ENCODE measurements at regions not wholly inside any gene's neighbourhood (a gene's known extent, or its start where the extent isn't known, plus 50 kb on each side); places are given as distances from the start of the nearest gene placed in this dataset.

- H3K4me3 ChIP-seq (ENCODE audit: low read length in 3 of 3), result no peak overlapping the region
- H3K27ac ChIP-seq (ENCODE audit: low read depth in 2 of 2, low read length in 2 of 2), result no peak overlapping the region
- FAIRE-seq (no peak), DNase-seq (no peak)
- intact Hi-C loops (cut with DNase I), result no loop called here
- no peaks in the 10 kb centered on the region for H3K4me1 ChIP-seq (ENCODE audit: control insufficient read depth in 2 of 3, insufficient read depth in 2 of 3, low read depth in 1 of 3, low read length in 3 of 3)
- H3K9ac ChIP-seq (ENCODE audit: low read length in 3 of 3), result no peak overlapping the region
- H3K9me3 ChIP-seq (ENCODE audit: control insufficient read depth in 2 of 3, insufficient read depth in 1 of 3, low read length in 3 of 3), result no peaks in the 10 kb centered on the region
- H3K27me3 ChIP-seq (ENCODE audit: control insufficient read depth, insufficient read depth, low read length), result no peaks in the 10 kb centered on the region
- no peak for TF ChIP-seq CTCF (IDR thresholded peaks at IDR 0.05; ENCODE audit: borderline replicate concordance, extremely low read depth, insufficient read depth)
- H3K36me3 ChIP-seq (ENCODE audit: control insufficient read depth in 2 of 3, insufficient read depth in 3 of 3, low read length in 3 of 3), result no peaks in the 10 kb centered on the region
These were observed 125.4 kb upstream of the SPOCK3 start for GRCh38 chr4:167359711-167360110.

- H3K4me1 ChIP-seq (ENCODE audit: control insufficient read depth in 2 of 3, insufficient read depth in 2 of 3, low read depth in 1 of 3, low read length in 3 of 3), result no peaks in the 10 kb centered on the region
- FAIRE-seq (no peak), DNase-seq (no peak)
- H3K4me3 ChIP-seq (ENCODE audit: low read length in 3 of 3), result no peak overlapping the region
- no peak for TF ChIP-seq CTCF (IDR thresholded peaks at IDR 0.05; ENCODE audit: borderline replicate concordance, extremely low read depth, insufficient read depth)
- H3K27me3 ChIP-seq (ENCODE audit: control insufficient read depth, insufficient read depth, low read length), result no peaks in the 10 kb centered on the region
- H3K36me3 ChIP-seq (ENCODE audit: control insufficient read depth in 2 of 3, insufficient read depth in 3 of 3, low read length in 3 of 3), result no peaks in the 10 kb centered on the region
- no peak overlapping the region for H3K9ac ChIP-seq (ENCODE audit: low read length in 3 of 3)
- intact Hi-C loops (cut with DNase I), result no loop called here
- no peaks in the 10 kb centered on the region for H3K9me3 ChIP-seq (ENCODE audit: control insufficient read depth in 2 of 3, insufficient read depth in 1 of 3, low read length in 3 of 3)
- H3K27ac ChIP-seq (ENCODE audit: low read depth in 2 of 2, low read length in 2 of 2), result no peak overlapping the region
These were observed 145.0 kb upstream of the SPOCK3 start for GRCh38 chr4:167379076-167379835.

GRCh38 chr4:167380964-167381363, 146.7 kb upstream of the SPOCK3 start:
- no peaks in the 10 kb centered on the region for H3K36me3 ChIP-seq (ENCODE audit: control insufficient read depth in 2 of 3, insufficient read depth in 3 of 3, low read length in 3 of 3)
- H3K4me3 ChIP-seq (ENCODE audit: low read length in 3 of 3), result no peak overlapping the region
- FAIRE-seq, result no peak
- no peak for DNase-seq
- H3K27ac ChIP-seq (ENCODE audit: low read depth in 2 of 2, low read length in 2 of 2), result no peak overlapping the region
- TF ChIP-seq CTCF (IDR thresholded peaks at IDR 0.05; ENCODE audit: borderline replicate concordance, extremely low read depth, insufficient read depth), result no peak
- intact Hi-C loops (cut with DNase I), result no loop called here
- no peaks in the 10 kb centered on the region for H3K27me3 ChIP-seq (ENCODE audit: control insufficient read depth, insufficient read depth, low read length)
- no peaks in the 10 kb centered on the region for H3K9me3 ChIP-seq (ENCODE audit: control insufficient read depth in 2 of 3, insufficient read depth in 1 of 3, low read length in 3 of 3)
- H3K9ac ChIP-seq (ENCODE audit: low read length in 3 of 3), result no peak overlapping the region
- no peaks in the 10 kb centered on the region for H3K4me1 ChIP-seq (ENCODE audit: control insufficient read depth in 2 of 3, insufficient read depth in 2 of 3, low read depth in 1 of 3, low read length in 3 of 3)

GRCh38 chr4:167383291-167383690, 149.0 kb upstream of the SPOCK3 start:
- Histone ChIP-seq H3K9me3 (ENCODE audit: control insufficient read depth in 2 of 3, insufficient read depth in 1 of 3, low read length in 3 of 3) (no peaks in the 10 kb centered on the region), H3K4me1 (ENCODE audit: control insufficient read depth in 2 of 3, insufficient read depth in 2 of 3, low read depth in 1 of 3, low read length in 3 of 3) (no peaks in the 10 kb centered on the region), H3K27ac (ENCODE audit: low read depth in 2 of 2, low read length in 2 of 2) (no peak overlapping the region), H3K4me3 (ENCODE audit: low read length in 3 of 3) (no peak overlapping the region), H3K9ac (ENCODE audit: low read length in 3 of 3) (no peak overlapping the region), H3K36me3 (ENCODE audit: control insufficient read depth in 2 of 3, insufficient read depth in 3 of 3, low read length in 3 of 3) (no peaks in the 10 kb centered on the region), H3K27me3 (ENCODE audit: control insufficient read depth, insufficient read depth, low read length) (no peaks in the 10 kb centered on the region)
- TF ChIP-seq CTCF (IDR thresholded peaks at IDR 0.05; ENCODE audit: borderline replicate concordance, extremely low read depth, insufficient read depth), result no peak
- intact Hi-C loops (cut with DNase I), result no loop called here
- peak in 2 of 5 donors; percentile 12 to 30 for DNase-seq
- FAIRE-seq, result no peak

All from kidney (tissue), 13 donors.